Effector CD4-positive, alpha-beta T cell (primary cell): ENCODE measurements at regions not wholly inside any gene's neighbourhood (a gene's known extent, or its start where the extent isn't known, plus 50 kb on each side); places are given as distances from the start of the nearest gene placed in this dataset.

Experiments used
- DNase-seq: peaks from one replicate; pipeline ENCODE4 v3.0.0-alpha.2; 2020

GRCh38 chr17:36730095-36730808, 128.9 kb downstream of the MRM1 start:
- no peak for DNase-seq

- DNase-seq = no peak
These were observed 129.6 kb downstream of the MRM1 start for GRCh38 chr17:36730857-36731490.

GRCh38 chr17:36731811-36732210, 130.4 kb downstream of the MRM1 start:
- no peak for DNase-seq

- DNase-seq = no peak
These were observed 131.0 kb downstream of the MRM1 start for GRCh38 chr17:36732351-36732750.

- no peak for DNase-seq
These were observed 135.1 kb downstream of the MRM1 start for GRCh38 chr17:36736201-36737156.

GRCh38 chr17:36739208-36739607, 137.8 kb downstream of the MRM1 start:
- DNase-seq = no peak

- no peak for DNase-seq
These were observed 138.8 kb downstream of the MRM1 start for GRCh38 chr17:36740157-36740556.

- DNase-seq = no peak
These were observed 139.9 kb downstream of the MRM1 start for GRCh38 chr17:36741019-36741902.

- no peak for DNase-seq
These were observed 141.1 kb downstream of the MRM1 start for GRCh38 chr17:36742267-36743000.

- no peak for DNase-seq
These were observed 141.7 kb downstream of the MRM1 start for GRCh38 chr17:36743130-36743529.

- DNase-seq = no peak
These were observed 145.1 kb downstream of the MRM1 start for GRCh38 chr17:36746381-36747053.

- no peak for DNase-seq
These were observed 146.5 kb downstream of the MRM1 start for GRCh38 chr17:36747861-36748260.

- DNase-seq = no peak
These were observed 146.9 kb downstream of the MRM1 start for GRCh38 chr17:36748272-36748671.

- DNase-seq = no peak
These were observed 148.1 kb downstream of the MRM1 start for GRCh38 chr17:36749493-36749892.

GRCh38 chr17:36750316-36750885, 149.0 kb downstream of the MRM1 start:
- no peak for DNase-seq

GRCh38 chr17:36752096-36752888, 150.9 kb downstream of the MRM1 start:
- DNase-seq = no peak

GRCh38 chr17:36755586-36755985, 154.2 kb downstream of the MRM1 start:
- DNase-seq = peak; percentile 8

- no peak for DNase-seq
These were observed 155.3 kb downstream of the MRM1 start for GRCh38 chr17:36756695-36757094.

GRCh38 chr17:36760425-36760824, 159.0 kb downstream of the MRM1 start:
- no peak for DNase-seq
